Stimulated activated CD4-positive, alpha-beta T cell treated with anti-CD3 and anti-CD28 coated beads, Interleukin-2, amount 100 ng/mL, for 24 hours (primary cell): ENCODE measurements at regions not wholly inside any gene's neighbourhood (a gene's known extent, or its start where the extent isn't known, plus 50 kb on each side); places are given as distances from the start of the nearest gene placed in this dataset.

Experiments
- DNase-seq, 2 donors: peaks; one replicate each; pipeline ENCODE4 v3.0.0-alpha.2; 2020

DNA sequence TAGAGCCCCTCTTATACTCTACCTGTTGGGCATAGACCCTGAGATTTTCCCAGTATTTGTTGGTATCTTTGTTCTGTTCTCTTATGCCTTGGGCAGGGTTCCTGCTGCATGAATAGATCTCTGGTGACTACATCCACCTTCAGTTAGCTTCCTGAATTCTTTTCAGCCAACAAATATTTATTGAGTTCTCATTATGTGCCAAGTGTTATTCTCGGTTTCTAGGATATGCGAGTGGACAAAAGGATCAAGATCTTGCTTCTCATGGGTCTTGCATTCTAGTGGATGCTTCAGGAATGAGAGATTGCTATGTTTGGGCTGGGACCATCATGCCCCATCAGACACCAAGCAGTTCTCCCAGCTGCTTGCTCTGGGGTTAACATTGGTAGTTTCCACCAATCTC, 340.0 kb downstream of the METTL15 start:
- DNase-seq, result no peak

DNA sequence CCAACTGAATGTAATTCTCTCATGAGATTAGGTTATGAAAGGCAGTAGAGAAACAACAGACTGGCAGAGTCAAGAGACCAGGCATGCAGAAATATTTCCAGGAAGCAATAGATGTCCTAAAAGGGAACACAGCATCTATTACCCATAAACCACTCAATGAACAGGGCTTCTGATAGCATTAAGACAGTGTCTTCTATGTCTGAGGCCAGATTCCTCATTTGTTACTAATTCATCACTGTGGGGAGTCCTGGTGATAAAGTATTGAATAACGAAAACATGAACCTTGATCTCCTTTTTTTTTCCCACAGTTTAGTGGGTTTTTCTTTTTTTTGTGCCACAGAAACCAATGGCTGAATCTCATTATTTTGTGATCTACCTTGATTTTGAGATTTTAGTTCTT, 339.0 kb downstream of the METTL15 start:
- DNase-seq, result no peak

DNA sequence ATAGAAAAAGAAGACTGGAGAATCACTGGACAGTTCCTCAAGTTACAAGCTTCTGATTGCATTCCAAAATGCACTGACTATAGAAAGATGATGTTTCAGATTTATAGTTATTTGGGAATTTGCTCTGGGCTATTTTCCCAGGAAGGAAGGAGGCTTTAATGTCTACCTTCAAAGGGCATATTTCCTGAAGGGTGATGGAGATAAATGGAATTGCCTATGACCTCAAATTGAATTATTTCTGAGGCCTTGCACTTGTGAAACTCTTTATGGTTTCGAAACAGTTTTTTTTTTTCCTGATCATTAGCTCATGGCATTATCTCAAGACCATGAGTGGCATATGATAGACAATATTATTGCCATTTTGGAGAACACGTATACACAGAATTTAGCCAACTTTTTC, 333.9 kb downstream of the METTL15 start:
- no peak for DNase-seq

GRCh38 chr11:28439403-28439802, 331.2 kb downstream of the METTL15 start:
- DNase-seq, result no peak

DNA sequence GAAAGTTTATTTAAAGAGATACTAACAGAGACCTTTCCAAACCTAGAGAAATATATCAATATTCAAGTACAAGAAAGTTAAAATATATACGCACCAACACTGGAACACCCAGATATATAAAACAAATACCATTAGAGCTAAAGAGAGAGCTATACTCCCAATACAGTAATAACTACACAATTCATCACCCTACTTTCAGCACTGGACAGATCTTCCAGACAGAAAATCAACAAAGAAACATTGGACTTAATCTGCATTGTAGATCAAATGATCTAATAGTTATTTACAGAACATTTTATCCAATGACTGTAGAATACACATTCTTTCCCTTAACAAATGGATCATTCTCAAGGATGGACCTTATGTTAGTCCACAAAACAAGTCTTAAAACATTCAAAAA, 311.9 kb downstream of the METTL15 start:
- DNase-seq, result no peak

DNA sequence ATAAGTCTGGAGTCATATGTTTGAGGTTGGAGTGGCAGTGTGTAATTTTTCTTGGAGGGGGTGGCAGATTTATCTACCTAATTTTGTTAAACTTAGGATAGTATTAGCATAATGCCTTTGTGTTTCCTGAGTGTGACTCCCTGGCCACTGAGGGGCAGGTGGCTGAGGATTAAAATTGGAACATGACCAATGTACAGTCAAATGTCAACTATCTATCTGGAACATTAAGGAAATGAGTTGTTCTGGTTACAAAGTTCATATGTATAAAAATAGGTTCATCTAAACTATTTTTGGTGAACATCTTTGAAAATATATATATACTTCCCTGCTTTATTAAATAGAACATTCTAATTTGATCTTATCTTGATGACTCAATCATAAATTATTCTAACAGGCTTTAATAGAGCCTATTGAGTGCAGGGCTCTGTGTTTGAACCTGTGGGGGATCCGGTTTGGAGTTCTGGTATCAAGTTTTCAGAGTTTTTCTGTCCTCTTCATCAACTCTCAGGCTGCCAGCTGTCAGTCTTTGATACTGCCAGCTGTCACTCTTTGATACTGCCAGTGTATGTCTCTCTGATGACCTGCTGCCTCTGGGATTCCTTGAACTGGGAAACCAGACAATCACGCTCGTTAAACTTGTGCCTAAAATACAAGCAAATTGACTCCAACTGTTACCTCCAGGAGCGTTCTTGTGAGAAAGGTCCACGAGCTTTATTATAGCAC, 309.6 kb downstream of the METTL15 start:
- DNase-seq, result no peak

DNA sequence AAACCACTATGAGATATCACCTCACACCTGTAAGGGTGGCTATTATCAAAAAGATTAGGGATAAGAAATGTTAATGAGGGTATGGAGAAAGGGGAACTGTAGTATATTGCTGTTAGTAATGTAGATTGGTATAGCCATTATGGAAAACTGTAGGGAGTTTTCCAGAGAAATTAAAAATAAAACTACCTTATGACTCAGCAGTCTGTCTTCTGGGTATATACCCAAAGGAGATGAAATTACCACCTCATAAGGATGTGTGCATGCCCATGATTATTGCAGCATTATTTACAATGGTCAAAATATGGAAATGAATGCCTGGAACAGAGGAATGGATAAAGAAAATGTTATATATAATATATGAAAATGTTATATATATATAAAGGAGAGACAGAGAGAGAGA, 303.8 kb downstream of the METTL15 start:
- DNase-seq, result no peak

DNA sequence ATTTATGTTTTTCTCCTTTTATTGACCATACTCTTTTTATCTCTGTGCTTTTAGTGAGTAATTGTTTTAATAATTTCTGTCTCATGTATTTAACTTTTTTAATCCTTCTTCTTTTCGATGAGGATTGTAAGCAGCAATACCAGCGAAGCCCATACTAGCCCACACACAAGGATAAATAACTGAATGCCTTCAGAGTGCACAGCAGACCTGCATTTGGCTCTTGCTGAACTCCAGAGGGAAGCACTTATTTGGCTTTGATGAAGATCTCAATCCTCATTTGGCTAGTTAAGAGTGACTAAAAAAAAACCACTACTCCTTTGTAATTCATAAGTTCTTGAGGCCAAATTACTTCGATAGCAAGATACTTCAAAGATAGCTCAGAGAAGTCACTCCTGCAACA, 293.3 kb downstream of the METTL15 start:
- no peak for DNase-seq

GRCh38 chr11:28400331-28401100, 292.3 kb downstream of the METTL15 start:
- no peak for DNase-seq

- no peak for DNase-seq
Measured at GRCh38 chr11:28393348-28393747, 285.2 kb downstream of the METTL15 start.

- no peak for DNase-seq
Measured at GRCh38 chr11:28384418-28384817, 276.2 kb downstream of the METTL15 start.

DNA sequence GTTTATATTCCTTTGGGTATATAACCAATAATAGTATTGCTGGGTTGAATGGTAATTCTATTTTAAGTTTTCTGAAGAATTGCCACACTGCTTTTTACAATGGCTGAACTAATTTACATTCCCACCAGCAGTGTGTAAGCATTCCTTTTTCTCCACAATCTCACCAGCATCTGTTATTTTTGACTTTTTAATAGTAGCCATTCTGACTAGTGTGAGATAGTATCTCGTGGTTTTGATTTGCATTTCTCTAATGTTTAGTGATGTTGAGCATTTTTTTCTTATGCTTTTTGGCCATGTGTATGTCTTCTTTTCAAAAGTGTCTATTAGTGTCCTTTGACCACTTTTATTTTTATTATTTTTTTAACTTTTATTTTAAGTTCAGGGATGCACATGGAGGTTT, 275.3 kb downstream of the METTL15 start:
- DNase-seq, result no peak
